ENCODE measurements at regions not wholly inside any gene's neighbourhood (a gene's known extent, or its start where the extent isn't known, plus 50 kb on each side); places are given as distances from the start of the nearest gene placed in this dataset.
"Not testable (repeated sequence)": the region's sequence is repeated elsewhere in the genome, so short reads cannot be mapped to it uniquely, and the experiment has no call there.

- no peak overlapping the region for H3K14ac ChIP-seq (replicated peaks; ENCODE audit: low read depth, low read length)
- no peak overlapping the region for H3K4ac ChIP-seq (ENCODE audit: low read depth, low read length)
- no CpG with 5 or more reads among the region's 2 CpGs for WGBS, 2 experiments (ENCODE audit: extremely low coverage in 2 of 2, insufficient read length in 1 of 2)
- no TSS peak for BruUV-seq (replicated peaks)
- no peak overlapping the region for H4K5ac ChIP-seq (ENCODE audit: low read depth, low read length)
- no peak for ATAC-seq (ENCODE audit: low read depth)
- POLR2A ChIA-PET (ENCODE audit: unreplicated experiment): no interaction called here
- H2BK120ac ChIP-seq (ENCODE audit: low read depth, low read length): no peak overlapping the region
- H2BK5ac ChIP-seq (ENCODE audit: low read depth, low read length, poor library complexity, severe bottlenecking): no peak overlapping the region
- no peak overlapping the region for H4K91ac ChIP-seq (ENCODE audit: insufficient read depth, low read depth, low read length)
- H3K4me3 ChIP-seq (ENCODE audit: insufficient read depth, low read depth, low read length): no peak overlapping the region
- no peak overlapping the region for H2BK15ac ChIP-seq (ENCODE audit: low read depth, low read length)
- H3K56ac ChIP-seq (ENCODE audit: extremely low read depth, insufficient read depth, low read length): no peak overlapping the region
- CTCF ChIA-PET: no interaction called here
- DNase-seq: no peak
- no peaks in the 10 kb centered on the region for H3K79me1 ChIP-seq (ENCODE audit: low read depth in 1 of 2, low read length in 2 of 2)
- dilution Hi-C loops (cut with HindIII; ENCODE audit: low sequenced_read_pairs, unreplicated experiment): no loop called here
- no peak overlapping the region for H3K27ac ChIP-seq (ENCODE audit: insufficient read depth, low read length)
- no peaks in the 10 kb centered on the region for H3K27me3 ChIP-seq (ENCODE audit: control insufficient read depth, insufficient read depth, low read length)
- no peaks in the 10 kb centered on the region for H4K20me1 ChIP-seq (ENCODE audit: insufficient read depth, low read length)
- H3K9ac ChIP-seq (ENCODE audit: low read depth, low read length): no peak overlapping the region
- H2AFZ ChIP-seq (replicated peaks; ENCODE audit: low read length, poor library complexity): no peak overlapping the region
- no peak overlapping the region for H2BK20ac ChIP-seq (ENCODE audit: low read depth, low read length)
- no peak overlapping the region for H3K23ac ChIP-seq (ENCODE audit: low read depth, low read length)
- no peaks in the 10 kb centered on the region for H3K9me3 ChIP-seq (ENCODE audit: control insufficient read depth, insufficient read depth, low read length)
- no peak overlapping the region for H3K18ac ChIP-seq (ENCODE audit: low read depth, low read length)
- no peaks in the 10 kb centered on the region for H3K4me1 ChIP-seq (ENCODE audit: control insufficient read depth, insufficient read depth, low read length)
- intact Hi-C loops (cut with micrococcal nuclease): no loop called here
- H2AK5ac ChIP-seq (ENCODE audit: low read depth, low read length): no peak overlapping the region
- H3K4me2 ChIP-seq (ENCODE audit: low read depth, low read length): no peak overlapping the region
- in situ Hi-C loops (cut with MboI; ENCODE audit: low sequenced_read_pairs): no loop called here
- no peaks in the 10 kb centered on the region for H3K9me1 ChIP-seq (ENCODE audit: insufficient read depth, low read length)
- no peaks in the 10 kb centered on the region for H3K36me3 ChIP-seq (ENCODE audit: control insufficient read depth, insufficient read depth, low read length)
- H2AK9ac ChIP-seq (replicated peaks; ENCODE audit: low read depth, low read length, poor library complexity): no peak overlapping the region
- no peak overlapping the region for H4K8ac ChIP-seq (ENCODE audit: low read depth in 2 of 2, low read length in 2 of 2)
- no peak for TF ChIP-seq USF2 (IDR thresholded peaks at IDR 0.05; ENCODE audit: low read depth, low read length)
Measured at GRCh38 chr21:25441835-25442234, 165.4 kb downstream of the MRPL39 start.

GRCh38 chr21:25437465-25437864, 169.8 kb downstream of the MRPL39 start:
- H2BK15ac ChIP-seq (ENCODE audit: low read depth, low read length); H3K9ac ChIP-seq (ENCODE audit: low read depth, low read length); H3K27me3 ChIP-seq (ENCODE audit: control insufficient read depth, insufficient read depth, low read length); H4K91ac ChIP-seq (ENCODE audit: insufficient read depth, low read depth, low read length); BruUV-seq (replicated peaks); ATAC-seq (ENCODE audit: low read depth); H3K56ac ChIP-seq (ENCODE audit: extremely low read depth, insufficient read depth, low read length); dilution Hi-C loops (cut with HindIII; ENCODE audit: low sequenced_read_pairs, unreplicated experiment); H2AFZ ChIP-seq (replicated peaks; ENCODE audit: low read length, poor library complexity); H3K4me1 ChIP-seq (ENCODE audit: control insufficient read depth, insufficient read depth, low read length); H3K14ac ChIP-seq (replicated peaks; ENCODE audit: low read depth, low read length); H4K5ac ChIP-seq (ENCODE audit: low read depth, low read length); H3K4ac ChIP-seq (ENCODE audit: low read depth, low read length); H3K36me3 ChIP-seq (ENCODE audit: control insufficient read depth, insufficient read depth, low read length); POLR2A ChIA-PET (ENCODE audit: unreplicated experiment); H3K27ac ChIP-seq (ENCODE audit: insufficient read depth, low read length); H4K8ac ChIP-seq (ENCODE audit: low read depth in 2 of 2, low read length in 2 of 2); H2BK5ac ChIP-seq (ENCODE audit: low read depth, low read length, poor library complexity, severe bottlenecking); H3K23ac ChIP-seq (ENCODE audit: low read depth, low read length); in situ Hi-C loops (cut with MboI; ENCODE audit: low sequenced_read_pairs); H2BK120ac ChIP-seq (ENCODE audit: low read depth, low read length); H3K4me2 ChIP-seq (ENCODE audit: low read depth, low read length); H2BK20ac ChIP-seq (ENCODE audit: low read depth, low read length); H3K18ac ChIP-seq (ENCODE audit: low read depth, low read length); H2AK9ac ChIP-seq (replicated peaks; ENCODE audit: low read depth, low read length, poor library complexity); H3K9me3 ChIP-seq (ENCODE audit: control insufficient read depth, insufficient read depth, low read length); H2AK5ac ChIP-seq (ENCODE audit: low read depth, low read length); intact Hi-C loops (cut with micrococcal nuclease); H3K9me1 ChIP-seq (ENCODE audit: insufficient read depth, low read length); H4K20me1 ChIP-seq (ENCODE audit: insufficient read depth, low read length); CTCF ChIA-PET; H3K79me1 ChIP-seq (ENCODE audit: low read depth in 1 of 2, low read length in 2 of 2); DNase-seq; H3K4me3 ChIP-seq (ENCODE audit: insufficient read depth, low read depth, low read length): not testable (repeated sequence)
- no CpG with 5 or more reads among the region's 2 CpGs for WGBS, 2 experiments (ENCODE audit: extremely low coverage in 2 of 2, insufficient read length in 1 of 2)

All from IMR-90 (cell line).